ENCODE measurements at regions not wholly inside any gene's neighbourhood (a gene's known extent, or its start where the extent isn't known, plus 50 kb on each side); places are given as distances from the start of the nearest gene placed in this dataset.

DNA sequence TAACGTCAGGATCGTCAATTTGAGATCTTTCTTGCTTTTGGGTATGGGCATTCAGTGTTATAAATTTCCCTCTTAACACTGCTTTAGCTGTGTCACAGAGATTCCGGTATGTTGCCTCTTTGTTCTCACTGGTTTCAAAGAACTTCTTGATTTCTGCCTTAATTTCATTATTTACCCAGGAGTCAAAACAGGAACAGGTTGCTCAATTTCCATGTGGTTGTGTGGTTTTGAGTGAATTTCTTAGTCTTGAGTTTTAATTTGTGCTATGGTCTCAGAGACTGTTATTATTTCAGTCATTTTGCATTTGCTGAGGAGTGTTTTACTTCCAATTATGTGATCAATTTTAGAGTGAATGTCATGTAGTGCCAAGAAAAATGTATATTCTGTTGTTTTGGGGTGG is 153.1 kb downstream of the PCDH17 start:
- TF ChIP-seq, protein P1, sequence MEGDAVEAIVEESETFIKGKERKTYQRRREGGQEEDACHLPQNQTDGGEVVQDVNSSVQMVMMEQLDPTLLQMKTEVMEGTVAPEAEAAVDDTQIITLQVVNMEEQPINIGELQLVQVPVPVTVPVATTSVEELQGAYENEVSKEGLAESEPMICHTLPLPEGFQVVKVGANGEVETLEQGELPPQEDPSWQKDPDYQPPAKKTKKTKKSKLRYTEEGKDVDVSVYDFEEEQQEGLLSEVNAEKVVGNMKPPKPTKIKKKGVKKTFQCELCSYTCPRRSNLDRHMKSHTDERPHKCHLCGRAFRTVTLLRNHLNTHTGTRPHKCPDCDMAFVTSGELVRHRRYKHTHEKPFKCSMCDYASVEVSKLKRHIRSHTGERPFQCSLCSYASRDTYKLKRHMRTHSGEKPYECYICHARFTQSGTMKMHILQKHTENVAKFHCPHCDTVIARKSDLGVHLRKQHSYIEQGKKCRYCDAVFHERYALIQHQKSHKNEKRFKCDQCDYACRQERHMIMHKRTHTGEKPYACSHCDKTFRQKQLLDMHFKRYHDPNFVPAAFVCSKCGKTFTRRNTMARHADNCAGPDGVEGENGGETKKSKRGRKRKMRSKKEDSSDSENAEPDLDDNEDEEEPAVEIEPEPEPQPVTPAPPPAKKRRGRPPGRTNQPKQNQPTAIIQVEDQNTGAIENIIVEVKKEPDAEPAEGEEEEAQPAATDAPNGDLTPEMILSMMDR (IDR thresholded peaks at IDR 0.05) = no peak
- TF ChIP-seq EZH2 (IDR thresholded peaks at IDR 0.05; ENCODE audit: borderline replicate concordance, insufficient read depth, low read depth, low read length, poor library complexity, severe bottlenecking) = no peak
